K562 (cell line): ENCODE measurements at regions not wholly inside any gene's neighbourhood (a gene's known extent, or its start where the extent isn't known, plus 50 kb on each side); places are given as distances from the start of the nearest gene placed in this dataset.

ENCODE experiments used
- ATAC-seq: fragments of 200-7000 bp; cut with Tn5 transposase; 3 replicates; pipeline ENCODE4 v1.9.1; 2020; ENCODE audit warnings: moderate library complexity
- BruUV-seq: library from RNA; stranded (reverse); fragments of 400-500 nt; replicated peaks from 2 replicates; lab custom pipeline; 2021; lab: Mats Ljungman, UMichigan
- CTCF ChIA-PET: fragments of 300-600 bp; formaldehyde crosslinking; extraction: SDS; loops from one replicate; lab custom pipeline; 2021; ENCODE audit warnings: low intra/inter-chr PET ratio; lab: Yijun Ruan, JAX
- POLR2A ChIA-PET: fragments of 300-600, 350-650 bp; sonication (Branson Sonifier 250); formaldehyde crosslinking; extraction: SDS; loops from one replicate; lab custom pipeline; 2021; ENCODE audit warnings: antibody characterized with exemption, inconsistent platforms; lab: Yijun Ruan, JAX
- DNase-seq, 4 experiments: peaks; one replicate each; pipeline versions ENCODE4 v3.0.0 to v3.0.0-alpha.2; 2011 to 2018; ENCODE audit warnings: low spot score in 3 of 4, mixed read lengths in 3 of 4; ENCODE audit errors: extremely low read depth in 1 of 4
- FAIRE-seq: peaks from 2 replicates; lab custom pipeline; 2011; peaks lifted over from hg19 to GRCh38; lab: Jason Lieb, UNC
- H2AFZ ChIP-seq: 2 replicates; pipeline ENCODE4 v1.6.0; 2011; ENCODE audit warnings: low read depth, low read length, control low read depth, inconsistent platforms
- H3K27ac ChIP-seq: fragments of 200-600 bp; 3 replicates; pipeline ENCODE4 v1.8.0; 2011; ENCODE audit warnings: low read depth, mild to moderate bottlenecking, control low read depth, inconsistent platforms, low read length, moderate library complexity, mixed read lengths; ENCODE audit errors: extremely low read depth
- H3K27me3 ChIP-seq, 2 experiments: fragments of 300-600 bp in 1 of 2; 2 replicates in 1 of 2; 3 replicates in 1 of 2; pipeline versions ENCODE4 v1.6.0 to v1.8.0; 2011; ENCODE audit warnings: inconsistent platforms in 2 of 2, low read length in 2 of 2, mild to moderate bottlenecking in 1 of 2, mixed read lengths in 1 of 2, moderate library complexity in 1 of 2; ENCODE audit not compliant: control insufficient read depth in 2 of 2, insufficient read depth in 2 of 2
- H3K36me3 ChIP-seq: fragments of 300-600 bp; 3 replicates; pipeline ENCODE4 v1.8.0; 2011; ENCODE audit warnings: mild to moderate bottlenecking, low read length, inconsistent platforms; ENCODE audit not compliant: control insufficient read depth, insufficient read depth
- H3K4me1 ChIP-seq, 2 experiments: fragments of 200-600 bp in 1 of 2; replicated peaks in 1 of 2; 2 replicates in 1 of 2; 3 replicates in 1 of 2; pipeline versions ENCODE4 v1.5.1 to v1.8.0; 2011; ENCODE audit warnings: inconsistent platforms in 2 of 2, low read length in 2 of 2, mild to moderate bottlenecking in 1 of 2, mixed read lengths in 1 of 2, moderate library complexity in 1 of 2; ENCODE audit not compliant: control insufficient read depth in 2 of 2, insufficient read depth in 2 of 2
- H3K4me2 ChIP-seq: 2 replicates; pipeline ENCODE4 v1.6.1; 2011; ENCODE audit warnings: low read length, control low read depth, inconsistent platforms, mixed read lengths; ENCODE audit not compliant: insufficient read depth
- H3K4me3 ChIP-seq: fragments of 200-600 bp; sonication (generic), shearing (Covaris generic); 2 replicates; pipeline ENCODE4 v1.5.1; 2016; ENCODE audit warnings: control low read depth, inconsistent platforms
- H3K79me2 ChIP-seq: fragments of 200-600 bp; 3 replicates; pipeline ENCODE4 v1.8.0; 2011; ENCODE audit warnings: low read length, inconsistent platforms; ENCODE audit not compliant: control insufficient read depth, insufficient read depth
- H3K9ac ChIP-seq, 2 experiments: 2 replicates each; pipeline versions ENCODE4 v1.6.0 to v1.6.1; 2011; ENCODE audit warnings: low read depth in 2 of 2, low read length in 2 of 2, control low read depth in 1 of 2, inconsistent platforms in 1 of 2, mild to moderate bottlenecking in 1 of 2, mixed read lengths in 1 of 2; ENCODE audit not compliant: insufficient read depth in 1 of 2
- H3K9me1 ChIP-seq: one replicate; pipeline ENCODE4 v1.6.0; 2011; ENCODE audit warnings: inconsistent platforms, mild to moderate bottlenecking, low read length, moderate library complexity; ENCODE audit not compliant: control insufficient read depth, insufficient read depth
- H3K9me3 ChIP-seq: replicated peaks from 2 replicates; pipeline ENCODE4 v1.5.1; 2011; ENCODE audit warnings: low read depth, low read length, inconsistent platforms; ENCODE audit not compliant: control insufficient read depth, insufficient read depth
- H4K20me1 ChIP-seq: replicated peaks from 2 replicates; pipeline ENCODE4 v1.6.1; 2011; ENCODE audit warnings: low read length, inconsistent platforms, mixed read lengths; ENCODE audit not compliant: control insufficient read depth, insufficient read depth
- BCL6 ChIP-seq: fragments of 250-450 bp; sonication (Bioruptor Pico); IDR thresholded peaks from 2 replicates; pipeline ENCODE4 v1.4.0; 2020
- CBFB ChIP-seq: sonication (generic); formaldehyde crosslinking; IDR thresholded peaks from 2 replicates; pipeline ENCODE4 v1.4.0; 2020; ENCODE audit warnings: mild to moderate bottlenecking, missing genetic modification reagents
- CHD7 ChIP-seq: fragments of 200-600 bp; sonication (generic); IDR thresholded peaks from one replicate; pipeline ENCODE4 v1.6.1; 2012; ENCODE audit warnings: mild to moderate bottlenecking, low read depth, low read length, inconsistent platforms
- NCOR1 ChIP-seq: fragments of 450-650 bp; IDR thresholded peaks from 2 replicates; pipeline ENCODE4 v1.6.1; 2016; ENCODE audit warnings: mild to moderate bottlenecking, moderate library complexity
- NEUROD1 ChIP-seq: fragments of 150-350 bp; IDR thresholded peaks from 2 replicates; pipeline ENCODE4 v1.6.1; 2014; ENCODE audit warnings: borderline replicate concordance, low read length, low read depth; ENCODE audit not compliant: partially characterized antibody
- YY1 ChIP-seq, 3 experiments: IDR thresholded peaks; 2 replicates each; pipeline ENCODE4 v1.6.1; 2011; ENCODE audit warnings: low read length in 2 of 3, mild to moderate bottlenecking in 2 of 3, moderate library complexity in 2 of 3, borderline replicate concordance in 1 of 3, control low read depth in 1 of 3, low read depth in 1 of 3; ENCODE audit not compliant: insufficient read depth in 3 of 3, insufficient replicate concordance in 2 of 3, control insufficient read depth in 1 of 3, insufficient read length in 1 of 3; ENCODE audit errors: extremely low read depth in 1 of 3
- ZNF175 ChIP-seq: fragments of 200-800 bp; sonication (Bioruptor generic); IDR thresholded peaks from 2 replicates; pipeline ENCODE4 v1.6.1; 2016; ENCODE audit warnings: low read depth, mild to moderate bottlenecking, missing genetic modification characterization, missing compliant biosample characterization
- WGBS: fragments of 100-300 bp; shearing (Covaris generic); methylation state at CpG from one replicate; pipeline ENCODE4 v1.1.6; 2016; ENCODE audit warnings: low coverage, mixed read lengths; ENCODE audit not compliant: insufficient coverage; ENCODE audit errors: missing lambda C conversion rate; 5-methylcytosine and 5-hydroxymethylcytosine counted together
- in situ Hi-C: fragments of 300-500 bp; cut with MboI; formaldehyde crosslinking; loops from 4 replicates; pipeline ENCODE4 v1.15.0; 2018; ENCODE audit warnings: inconsistent platforms, mixed read lengths
- intact Hi-C: fragments of 100-400 bp; cut with micrococcal nuclease; formaldehyde crosslinking; loops from 2 replicates; pipeline ENCODE4 v1.14.2; 2022
- TF ChIP-seq, protein P1 (sequence below): fragments of 450-650 bp; IDR thresholded peaks from 2 replicates; pipeline ENCODE4 v1.6.1; 2016; ENCODE audit warnings: missing biosample characterization, missing genetic modification characterization

DNA sequence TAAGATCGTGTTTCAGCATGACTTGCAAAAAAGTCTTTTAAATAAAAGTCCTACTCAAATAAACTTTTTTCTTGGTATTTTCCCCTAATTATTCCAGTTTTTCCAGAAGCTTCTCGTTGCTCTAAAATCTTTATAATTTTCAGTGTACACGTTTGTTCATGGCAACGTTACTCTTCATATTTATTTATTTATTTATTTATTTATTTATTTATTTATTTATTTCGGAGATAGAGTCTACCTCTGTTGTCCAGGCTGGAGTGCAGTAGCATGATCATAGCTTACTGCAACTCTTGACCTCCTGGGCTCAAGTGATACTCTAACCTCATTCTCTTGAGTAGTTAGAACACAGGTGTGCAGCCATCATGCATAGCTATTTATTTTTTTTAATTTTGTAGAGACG, 438.3 kb upstream of the MDGA2 start:
- FAIRE-seq: no peak
- BruUV-seq: no TSS peak
- WGBS: 0% methylated on average over 6 of the region's 6 CpGs
- TF ChIP-seq BCL6: no peak
- no peak for TF ChIP-seq CHD7
- no peak for TF ChIP-seq CBFB (CRISPR knock-in tag)
- TF ChIP-seq YY1 (IDR thresholded peaks at IDR 0.05; ENCODE audit: borderline replicate concordance in 1 of 3, control insufficient read depth in 1 of 3, extremely low read depth in 1 of 3, insufficient read depth in 3 of 3, insufficient read length in 1 of 3, insufficient replicate concordance in 2 of 3, low read depth in 1 of 3, low read length in 2 of 3): no peak
- no peak for TF ChIP-seq ZNF175 (CRISPR knock-in tag)
- TF ChIP-seq NCOR1: no peak
- TF ChIP-seq, protein P1, sequence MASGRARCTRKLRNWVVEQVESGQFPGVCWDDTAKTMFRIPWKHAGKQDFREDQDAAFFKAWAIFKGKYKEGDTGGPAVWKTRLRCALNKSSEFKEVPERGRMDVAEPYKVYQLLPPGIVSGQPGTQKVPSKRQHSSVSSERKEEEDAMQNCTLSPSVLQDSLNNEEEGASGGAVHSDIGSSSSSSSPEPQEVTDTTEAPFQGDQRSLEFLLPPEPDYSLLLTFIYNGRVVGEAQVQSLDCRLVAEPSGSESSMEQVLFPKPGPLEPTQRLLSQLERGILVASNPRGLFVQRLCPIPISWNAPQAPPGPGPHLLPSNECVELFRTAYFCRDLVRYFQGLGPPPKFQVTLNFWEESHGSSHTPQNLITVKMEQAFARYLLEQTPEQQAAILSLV (tag): no peak
- TF ChIP-seq NEUROD1: no peak

More for the DNA sequence above, 438.3 kb upstream of the MDGA2 start:
- DNase-seq (no peak), ATAC-seq (no peak)
- intact Hi-C loops: no loop called here
- H3K9ac ChIP-seq: no peak overlapping the region
- H3K4me2 ChIP-seq: no peak overlapping the region
- ChIA-PET POLR2A (no interaction called here), CTCF (no interaction called here)
- no peak overlapping the region for H3K27ac ChIP-seq
- H2AFZ ChIP-seq: no peak overlapping the region
- no peaks in the 10 kb centered on the region for H3K27me3 ChIP-seq
- no peaks in the 10 kb centered on the region for H3K4me1 ChIP-seq
- in situ Hi-C loops: no loop called here
- H4K20me1 ChIP-seq: no peaks in the 10 kb centered on the region
- no peaks in the 10 kb centered on the region for H3K79me2 ChIP-seq
- no peaks in the 10 kb centered on the region for H3K36me3 ChIP-seq
- no peaks in the 10 kb centered on the region; the same call in 1 of the 2 replicates for H3K9me3 ChIP-seq
- no peak overlapping the region for H3K4me3 ChIP-seq
- no peaks in the 10 kb centered on the region for H3K9me1 ChIP-seq
